Osteocyte (in vitro differentiated cells): ENCODE measurements at regions not wholly inside any gene's neighbourhood (a gene's known extent, or its start where the extent isn't known, plus 50 kb on each side); places are given as distances from the start of the nearest gene placed in this dataset.

Source experiments
- DNase-seq: peaks from one replicate; pipeline ENCODE4 v3.0.0; 2021; ENCODE audit warnings: mixed read lengths; ENCODE audit not compliant: unreplicated experiment; ENCODE audit errors: extremely low spot score
- H3K27ac Mint-ChIP-seq: one replicate; pipeline ENCODE4 v1.8.0; 2021; ENCODE audit warnings: mild to moderate bottlenecking, mixed read lengths; ENCODE audit not compliant: unreplicated experiment
- H3K27me3 Mint-ChIP-seq: one replicate; pipeline ENCODE4 v1.8.0; 2021; ENCODE audit warnings: mixed read lengths; ENCODE audit not compliant: unreplicated experiment
- H3K36me3 Mint-ChIP-seq: one replicate; pipeline ENCODE4 v1.8.0; 2021; ENCODE audit warnings: mixed read lengths; ENCODE audit not compliant: unreplicated experiment
- H3K4me1 Mint-ChIP-seq: one replicate; pipeline ENCODE4 v1.8.0; 2021; ENCODE audit warnings: mixed read lengths; ENCODE audit not compliant: unreplicated experiment
- H3K4me3 Mint-ChIP-seq: one replicate; pipeline ENCODE4 v1.8.0; 2021; ENCODE audit warnings: mild to moderate bottlenecking, moderate library complexity, mixed read lengths; ENCODE audit not compliant: unreplicated experiment
- H3K9me3 Mint-ChIP-seq: one replicate; pipeline ENCODE4 v1.8.0; 2021; ENCODE audit warnings: mixed read lengths; ENCODE audit not compliant: unreplicated experiment
- TF ChIP-seq, protein P1 (sequence below): fragments of 200-600 bp; sonication (generic); IDR thresholded peaks from 2 replicates; pipeline ENCODE4 v1.5.0; 2021; ENCODE audit warnings: antibody characterized with exemption, mild to moderate bottlenecking, moderate library complexity

DNA sequence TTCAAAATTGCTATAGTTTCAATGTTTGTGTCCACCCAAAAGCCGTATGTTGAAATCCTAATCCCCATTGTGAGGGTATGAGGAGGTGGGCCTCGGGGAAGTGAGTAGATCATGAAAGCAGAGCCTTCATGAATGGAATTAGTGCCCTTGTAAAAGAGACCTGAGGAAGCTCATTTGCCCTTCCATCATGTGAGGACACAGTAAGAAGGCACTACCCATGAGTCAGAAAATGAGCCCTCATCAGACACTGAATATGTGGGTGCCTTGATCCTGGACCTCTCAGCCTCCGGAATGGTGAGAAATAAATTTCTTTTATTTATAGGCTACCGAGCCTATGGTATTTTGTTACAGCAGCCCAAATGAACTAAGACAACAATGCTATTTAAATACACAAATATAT lies 57.7 kb upstream of the EFHC2 start:
- Mint-ChIP-seq H3K4me3 (no peak overlapping the region), H3K36me3 (no peaks in the 10 kb centered on the region), H3K9me3 (peaks cover 32% of the 10 kb centered on the region), H3K4me1 (peaks cover 9% of the 10 kb centered on the region), H3K27me3 (no peaks in the 10 kb centered on the region), H3K27ac (no peak overlapping the region)
- TF ChIP-seq, protein P1, sequence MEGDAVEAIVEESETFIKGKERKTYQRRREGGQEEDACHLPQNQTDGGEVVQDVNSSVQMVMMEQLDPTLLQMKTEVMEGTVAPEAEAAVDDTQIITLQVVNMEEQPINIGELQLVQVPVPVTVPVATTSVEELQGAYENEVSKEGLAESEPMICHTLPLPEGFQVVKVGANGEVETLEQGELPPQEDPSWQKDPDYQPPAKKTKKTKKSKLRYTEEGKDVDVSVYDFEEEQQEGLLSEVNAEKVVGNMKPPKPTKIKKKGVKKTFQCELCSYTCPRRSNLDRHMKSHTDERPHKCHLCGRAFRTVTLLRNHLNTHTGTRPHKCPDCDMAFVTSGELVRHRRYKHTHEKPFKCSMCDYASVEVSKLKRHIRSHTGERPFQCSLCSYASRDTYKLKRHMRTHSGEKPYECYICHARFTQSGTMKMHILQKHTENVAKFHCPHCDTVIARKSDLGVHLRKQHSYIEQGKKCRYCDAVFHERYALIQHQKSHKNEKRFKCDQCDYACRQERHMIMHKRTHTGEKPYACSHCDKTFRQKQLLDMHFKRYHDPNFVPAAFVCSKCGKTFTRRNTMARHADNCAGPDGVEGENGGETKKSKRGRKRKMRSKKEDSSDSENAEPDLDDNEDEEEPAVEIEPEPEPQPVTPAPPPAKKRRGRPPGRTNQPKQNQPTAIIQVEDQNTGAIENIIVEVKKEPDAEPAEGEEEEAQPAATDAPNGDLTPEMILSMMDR, result no peak
- no peak for DNase-seq

DNA sequence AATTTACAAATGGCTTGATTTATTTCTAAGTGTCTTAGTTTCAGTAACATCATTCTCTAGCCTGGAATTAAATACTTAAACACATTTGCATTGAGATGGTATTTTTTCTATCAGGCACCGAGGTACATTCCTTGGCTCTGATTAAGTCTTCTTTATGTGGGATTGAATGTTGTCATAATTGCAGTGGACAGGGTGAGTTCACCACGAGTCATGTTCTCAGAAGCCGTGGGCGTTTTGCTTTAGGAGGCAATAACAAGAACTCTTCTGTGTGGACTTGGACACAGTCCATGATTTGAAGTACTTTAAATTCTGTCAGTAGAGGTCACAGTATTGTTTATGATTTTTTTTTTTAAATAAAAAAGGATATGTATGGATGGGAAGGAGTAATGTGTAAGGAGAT lies 57.1 kb upstream of the EFHC2 start:
- Mint-ChIP-seq H3K9me3 (peaks cover 29% of the 10 kb centered on the region), H3K27me3 (no peaks in the 10 kb centered on the region), H3K4me3 (no peak overlapping the region), H3K4me1 (peaks cover 9% of the 10 kb centered on the region), H3K36me3 (no peaks in the 10 kb centered on the region), H3K27ac (peak overlapping the region; percentile 19)
- TF ChIP-seq, protein P1, result no peak
- DNase-seq, result no peak

DNA sequence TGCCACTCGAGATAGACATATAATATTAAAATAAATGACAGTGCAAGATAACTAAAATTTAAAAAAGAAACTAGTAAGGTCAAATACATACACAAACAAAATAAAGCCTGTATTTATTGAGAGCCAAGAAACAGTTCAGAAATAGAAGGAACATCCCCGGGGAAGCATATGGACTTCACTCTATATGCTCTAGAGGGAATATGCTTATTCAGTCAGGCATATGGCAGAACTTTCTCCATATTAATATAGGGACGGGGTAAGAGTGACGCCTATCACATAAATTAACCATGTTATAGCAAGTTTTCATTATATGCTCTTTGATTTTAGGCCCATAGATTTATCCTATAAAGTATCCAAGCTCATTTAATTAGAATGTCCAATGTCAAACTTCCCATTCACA lies 56.7 kb upstream of the EFHC2 start:
- H3K4me1 Mint-ChIP-seq, result peaks cover 9% of the 10 kb centered on the region
- peak overlapping the region; percentile 19 for H3K27ac Mint-ChIP-seq
- H3K9me3 Mint-ChIP-seq, result peaks cover 25% of the 10 kb centered on the region
- no peaks in the 10 kb centered on the region for H3K36me3 Mint-ChIP-seq
- H3K27me3 Mint-ChIP-seq, result no peaks in the 10 kb centered on the region
- no peak for DNase-seq
- no peak overlapping the region for H3K4me3 Mint-ChIP-seq
- TF ChIP-seq, protein P1, result no peak
